ENCODE measurements at regions not wholly inside any gene's neighbourhood (a gene's known extent, or its start where the extent isn't known, plus 50 kb on each side); places are given as distances from the start of the nearest gene placed in this dataset.
"Not testable (repeated sequence)": the region's sequence is repeated elsewhere in the genome, so short reads cannot be mapped to it uniquely, and the experiment has no call there.

- intact Hi-C loops (cut with DNase I; ENCODE audit: low total_unique reads) = no loop called here
- DNase-seq = peak in 1 of 2 donors; percentile 47
- Histone ChIP-seq H3K9me3 (peaks cover 0 to 35% (median 23%) of the 10 kb centered on the region in 4 donors), H3K36me3 (no peaks in the 10 kb centered on the region), H3K4me3 (no peak overlapping the region), H3K27ac (no peak overlapping the region), H3K4me1 (peaks cover 6 to 13% (median 8%) of the 10 kb centered on the region in 4 donors), H3K27me3 (no peaks in the 10 kb centered on the region)
- 60 to 65% (median 64%) methylated on average over 7 of the region's 7 CpGs for WGBS, 5 donors
- TF ChIP-seq POLR2A (IDR thresholded peaks at IDR 0.05) = no peak
- TF ChIP-seq EP300 (IDR thresholded peaks at IDR 0.05) = no peak
- TF ChIP-seq CTCF (IDR thresholded peaks at IDR 0.05) = no peak
- no peak for TF ChIP-seq POLR2AphosphoS5 (IDR thresholded peaks at IDR 0.05)
Measured at GRCh38 chr19:37309834-37310575, 60.9 kb upstream of the ZNF527 start.

GRCh38 chr19:37312531-37313334, 58.2 kb upstream of the ZNF527 start:
- H3K36me3 ChIP-seq; intact Hi-C loops (cut with DNase I; ENCODE audit: low total_unique reads); H3K27me3 ChIP-seq: not testable (repeated sequence)
- WGBS, 5 donors = 3 to 5% (median 4%) methylated on average over 24 to 37 of the region's 37 CpGs
- H3K9me3 ChIP-seq = peaks cover 0 to 26% (median 5%) of the 10 kb centered on the region in 4 donors
- peak overlapping the region; percentile 37 to 44 (median 40) for H3K4me3 ChIP-seq
- peak overlapping the region; percentile 28 to 78 (median 54) for H3K27ac ChIP-seq
- H3K4me1 ChIP-seq = peaks cover 6 to 20% (median 12%) of the 10 kb centered on the region in 4 donors
- peak; percentile 51 to 84 for DNase-seq

- intact Hi-C loops (cut with DNase I; ENCODE audit: low total_unique reads) = no loop called here
- Histone ChIP-seq H3K27me3 (no peaks in the 10 kb centered on the region), H3K9me3 (peaks cover 0 to 22% (median 5%) of the 10 kb centered on the region in 4 donors), H3K36me3 (no peaks in the 10 kb centered on the region), H3K27ac (peak overlapping the region; percentile 28 to 78 (median 54)), H3K4me3 (peak overlapping the region; percentile 37 to 44 (median 40)), H3K4me1 (peaks cover 7 to 21% (median 13%) of the 10 kb centered on the region in 4 donors)
- TF ChIP-seq CTCF (IDR thresholded peaks at IDR 0.05) = no peak
- TF ChIP-seq POLR2A (IDR thresholded peaks at IDR 0.05) = no peak
- 87 to 97% (median 92%) methylated on average over 1 of the region's 1 CpG for WGBS, 5 donors
- no peak for DNase-seq
Measured at GRCh38 chr19:37313335-37313627, 57.6 kb upstream of the ZNF527 start.

GRCh38 chr19:37317403-37318209, 53.3 kb upstream of the ZNF527 start:
- Histone ChIP-seq H3K9me3 (peaks cover 0 to 31% (median 9%) of the 10 kb centered on the region in 4 donors), H3K27me3 (no peaks in the 10 kb centered on the region), H3K36me3 (peaks cover 0 to 16% (median 11%) of the 10 kb centered on the region in 4 donors), H3K27ac (peak overlapping the region; percentile 87 to 93 (median 92)), H3K4me3 (peak overlapping the region; percentile 80 to 93 (median 88)), H3K4me1 (peaks cover 11 to 49% (median 30%) of the 10 kb centered on the region in 4 donors)
- 0 to 1% (median 0%) methylated on average over 44 to 57 of the region's 57 CpGs for WGBS, 5 donors
- TF ChIP-seq POLR2AphosphoS5 (IDR thresholded peaks at IDR 0.05) (peak; percentile 61 to 84 (median 63)), POLR2A (IDR thresholded peaks at IDR 0.05) (no peak), EP300 (IDR thresholded peaks at IDR 0.05) (no peak), CTCF (IDR thresholded peaks at IDR 0.05) (peak in 4 of 7 experiments; percentile 8 to 36 (median 11))
- intact Hi-C loops (cut with DNase I; ENCODE audit: low total_unique reads) = no loop called here
- peak; percentile 96 to 99 for DNase-seq

- DNase-seq = not testable (repeated sequence)
Measured at GRCh38 chr19:37320988-37321387, 49.9 kb upstream of the ZNF527 start.

More at GRCh38 chr19:37320988-37321387, 49.9 kb upstream of the ZNF527 start:
- Histone ChIP-seq H3K36me3 (peaks cover 18 to 46% (median 43%) of the 10 kb centered on the region in 4 donors), H3K9me3 (peaks cover 0 to 18% (median 9%) of the 10 kb centered on the region in 4 donors), H3K4me1 (peaks cover 11 to 42% (median 28%) of the 10 kb centered on the region in 4 donors)
- WGBS, 5 donors = 71 to 79% (median 74%) methylated on average over 7 of the region's 7 CpGs
- H3K27me3 ChIP-seq, H3K27ac ChIP-seq, H3K4me3 ChIP-seq: not testable (repeated sequence)
- intact Hi-C loops (cut with DNase I; ENCODE audit: low total_unique reads) = loop anchor here (10.0 kb wide), 1 partner anchor 476 kb away; no protein-coding TSS in a partner anchor
